ENCODE measurements at regions not wholly inside any gene's neighbourhood (a gene's known extent, or its start where the extent isn't known, plus 50 kb on each side); places are given as distances from the start of the nearest gene placed in this dataset.

DNA sequence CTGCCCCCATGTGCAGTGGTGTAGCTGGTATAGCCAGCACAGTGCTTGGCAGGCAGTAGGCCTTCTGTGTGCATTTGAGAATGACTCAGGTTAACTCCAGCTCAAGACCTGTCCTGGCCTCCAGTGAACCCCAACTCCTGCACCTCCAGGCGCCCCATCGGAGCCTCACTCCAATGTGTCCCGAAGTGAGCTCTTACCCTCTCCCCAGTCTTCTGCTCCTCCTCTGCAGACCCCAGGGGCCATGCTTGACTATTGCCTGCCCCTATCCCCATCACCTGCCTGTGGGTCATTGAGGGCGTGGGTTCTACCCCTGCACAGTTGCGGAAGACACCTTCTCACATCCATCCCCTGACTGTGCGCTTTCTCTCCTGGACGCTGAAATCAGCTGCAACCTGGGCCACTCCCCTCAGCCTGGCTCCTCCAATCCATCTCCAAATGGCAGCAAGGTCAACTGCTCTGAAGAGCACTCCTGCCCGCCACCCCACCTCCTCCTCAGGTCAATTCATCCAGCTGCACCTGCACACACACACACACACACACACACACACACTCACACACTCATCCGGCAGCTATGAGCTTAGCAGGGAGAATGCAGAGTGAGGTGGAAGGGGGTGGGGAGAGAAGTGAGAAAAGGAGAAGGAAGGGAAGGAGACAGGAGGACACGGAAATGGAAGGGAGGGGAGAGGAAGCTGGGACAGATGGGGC, 130.3 kb upstream of the GLI2 start:
- TF ChIP-seq EZH2phosphoT487 (IDR thresholded peaks at IDR 0.05; ENCODE audit: low read length) (no peak), CTCF (IDR thresholded peaks at IDR 0.05; ENCODE audit: low read length) (no peak)

Data from MM.1S (cell line).